DND-41 (cell line): ENCODE measurements at regions not wholly inside any gene's neighbourhood (a gene's known extent, or its start where the extent isn't known, plus 50 kb on each side); places are given as distances from the start of the nearest gene placed in this dataset.

Experiments
- ATAC-seq: fragments of 200-7000 bp; cut with Tn5 transposase; 3 replicates; pipeline ENCODE4 v1.9.1; 2021; ENCODE audit warnings: low read depth; ENCODE audit not compliant: insufficient read depth
- DNase-seq: peaks from one replicate; pipeline ENCODE4 v3.0.0-alpha.2; 2020
- H2AFZ ChIP-seq: 2 replicates; pipeline ENCODE4 v1.6.0; 2012; ENCODE audit warnings: low read depth, low read length
- H3K27ac ChIP-seq: 2 replicates; pipeline ENCODE4 v1.5.1; 2012; ENCODE audit warnings: low read length, inconsistent platforms
- H3K27me3 ChIP-seq: fragments of 200-600 bp; sonication (generic); 2 replicates; pipeline ENCODE4 v1.6.0; 2012; ENCODE audit warnings: low read length, mild to moderate bottlenecking, inconsistent platforms; ENCODE audit not compliant: insufficient read depth, poor library complexity
- H3K36me3 ChIP-seq: 2 replicates; pipeline ENCODE4 v1.5.1; 2012; ENCODE audit warnings: low read length, inconsistent platforms; ENCODE audit not compliant: insufficient read depth
- H3K4me1 ChIP-seq: 2 replicates; pipeline ENCODE4 v1.5.1; 2012; ENCODE audit warnings: mild to moderate bottlenecking, low read length; ENCODE audit not compliant: insufficient read depth
- H3K4me2 ChIP-seq: 2 replicates; pipeline ENCODE4 v1.6.0; 2012; ENCODE audit warnings: mild to moderate bottlenecking, moderate library complexity, low read length, inconsistent platforms; ENCODE audit not compliant: insufficient read depth
- H3K4me3 ChIP-seq, 2 experiments: fragments of 200-600 bp in 1 of 2; shearing (Covaris generic) in 1 of 2; 2 replicates each; pipeline ENCODE4 v1.5.1; 2012 to 2016; ENCODE audit warnings: inconsistent platforms in 2 of 2, low read length in 2 of 2, mild to moderate bottlenecking in 2 of 2, low read depth in 1 of 2, moderate library complexity in 1 of 2
- H3K79me2 ChIP-seq: 2 replicates; pipeline ENCODE4 v1.6.0; 2012; ENCODE audit warnings: low read length, inconsistent platforms; ENCODE audit not compliant: insufficient read depth
- H3K9ac ChIP-seq: 2 replicates; pipeline ENCODE4 v1.6.0; 2012; ENCODE audit warnings: low read depth, mild to moderate bottlenecking, inconsistent platforms, low read length, moderate library complexity
- H3K9me3 ChIP-seq: 2 replicates; pipeline ENCODE4 v1.5.1; 2012; ENCODE audit warnings: low read length, moderate library complexity, mild to moderate bottlenecking, inconsistent platforms; ENCODE audit not compliant: insufficient read depth, severe bottlenecking
- H4K20me1 ChIP-seq: 2 replicates; pipeline ENCODE4 v1.6.0; 2012; ENCODE audit warnings: low read length; ENCODE audit not compliant: insufficient read depth
- EZH2 ChIP-seq: IDR thresholded peaks from 3 replicates; pipeline ENCODE4 v1.6.1; 2012; ENCODE audit warnings: borderline replicate concordance, low read depth, mild to moderate bottlenecking, moderate library complexity, low read length, inconsistent platforms; ENCODE audit not compliant: severe bottlenecking
- TF ChIP-seq, protein P1 (sequence below): IDR thresholded peaks from 2 replicates; pipeline ENCODE4 v1.5.1; 2012; ENCODE audit warnings: borderline replicate concordance, low read length, moderate library complexity, mild to moderate bottlenecking; ENCODE audit not compliant: poor library complexity, severe bottlenecking; ENCODE audit errors: extremely low read depth

GRCh38 chr2:204315236-204315662, 230.0 kb upstream of the PARD3B start:
- no peaks in the 10 kb centered on the region for H4K20me1 ChIP-seq
- H3K36me3 ChIP-seq, result no peaks in the 10 kb centered on the region
- no peak overlapping the region for H3K9ac ChIP-seq
- TF ChIP-seq, protein P1, sequence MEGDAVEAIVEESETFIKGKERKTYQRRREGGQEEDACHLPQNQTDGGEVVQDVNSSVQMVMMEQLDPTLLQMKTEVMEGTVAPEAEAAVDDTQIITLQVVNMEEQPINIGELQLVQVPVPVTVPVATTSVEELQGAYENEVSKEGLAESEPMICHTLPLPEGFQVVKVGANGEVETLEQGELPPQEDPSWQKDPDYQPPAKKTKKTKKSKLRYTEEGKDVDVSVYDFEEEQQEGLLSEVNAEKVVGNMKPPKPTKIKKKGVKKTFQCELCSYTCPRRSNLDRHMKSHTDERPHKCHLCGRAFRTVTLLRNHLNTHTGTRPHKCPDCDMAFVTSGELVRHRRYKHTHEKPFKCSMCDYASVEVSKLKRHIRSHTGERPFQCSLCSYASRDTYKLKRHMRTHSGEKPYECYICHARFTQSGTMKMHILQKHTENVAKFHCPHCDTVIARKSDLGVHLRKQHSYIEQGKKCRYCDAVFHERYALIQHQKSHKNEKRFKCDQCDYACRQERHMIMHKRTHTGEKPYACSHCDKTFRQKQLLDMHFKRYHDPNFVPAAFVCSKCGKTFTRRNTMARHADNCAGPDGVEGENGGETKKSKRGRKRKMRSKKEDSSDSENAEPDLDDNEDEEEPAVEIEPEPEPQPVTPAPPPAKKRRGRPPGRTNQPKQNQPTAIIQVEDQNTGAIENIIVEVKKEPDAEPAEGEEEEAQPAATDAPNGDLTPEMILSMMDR, result no peak
- no peak for TF ChIP-seq EZH2
- ATAC-seq (no peak), DNase-seq (no peak)
- H3K4me1 ChIP-seq, result no peaks in the 10 kb centered on the region
- no peak overlapping the region for H3K4me3 ChIP-seq
- H3K27me3 ChIP-seq, result peaks cover 24% of the 10 kb centered on the region
- no peaks in the 10 kb centered on the region for H3K79me2 ChIP-seq
- H3K27ac ChIP-seq, result no peak overlapping the region
- H2AFZ ChIP-seq, result no peak overlapping the region
- H3K9me3 ChIP-seq, result no peaks in the 10 kb centered on the region
- no peak overlapping the region for H3K4me2 ChIP-seq

DNA sequence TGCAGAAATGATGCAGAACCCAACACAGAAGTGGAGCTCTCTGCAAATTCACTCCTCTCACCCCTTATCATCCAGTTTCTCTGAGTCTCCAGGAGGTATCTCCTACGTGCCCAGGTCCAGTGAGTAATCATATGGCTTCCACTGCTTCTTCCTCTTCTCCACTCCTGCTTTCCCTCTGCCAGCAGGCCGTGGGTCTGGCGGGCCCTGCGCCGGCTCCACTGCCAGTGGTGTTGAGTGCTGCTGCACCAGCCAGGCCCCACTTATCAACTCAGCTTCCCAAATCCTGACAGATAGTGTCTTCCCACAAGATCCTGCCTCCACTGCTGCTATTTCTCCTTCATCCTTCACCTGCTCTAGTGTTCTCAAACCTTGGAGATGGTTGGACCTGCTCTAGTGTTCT, 227.6 kb upstream of the PARD3B start:
- Histone ChIP-seq H3K4me3 (no peak overlapping the region), H3K9me3 (no peaks in the 10 kb centered on the region), H3K79me2 (no peaks in the 10 kb centered on the region), H3K27me3 (peaks cover 19% of the 10 kb centered on the region), H4K20me1 (no peaks in the 10 kb centered on the region), H3K36me3 (no peaks in the 10 kb centered on the region), H3K27ac (no peak overlapping the region), H3K9ac (no peak overlapping the region), H2AFZ (no peak overlapping the region), H3K4me1 (no peaks in the 10 kb centered on the region), H3K4me2 (no peak overlapping the region)
- ATAC-seq (no peak), DNase-seq (no peak)
- TF ChIP-seq, protein P1, result no peak
- TF ChIP-seq EZH2, result no peak

DNA sequence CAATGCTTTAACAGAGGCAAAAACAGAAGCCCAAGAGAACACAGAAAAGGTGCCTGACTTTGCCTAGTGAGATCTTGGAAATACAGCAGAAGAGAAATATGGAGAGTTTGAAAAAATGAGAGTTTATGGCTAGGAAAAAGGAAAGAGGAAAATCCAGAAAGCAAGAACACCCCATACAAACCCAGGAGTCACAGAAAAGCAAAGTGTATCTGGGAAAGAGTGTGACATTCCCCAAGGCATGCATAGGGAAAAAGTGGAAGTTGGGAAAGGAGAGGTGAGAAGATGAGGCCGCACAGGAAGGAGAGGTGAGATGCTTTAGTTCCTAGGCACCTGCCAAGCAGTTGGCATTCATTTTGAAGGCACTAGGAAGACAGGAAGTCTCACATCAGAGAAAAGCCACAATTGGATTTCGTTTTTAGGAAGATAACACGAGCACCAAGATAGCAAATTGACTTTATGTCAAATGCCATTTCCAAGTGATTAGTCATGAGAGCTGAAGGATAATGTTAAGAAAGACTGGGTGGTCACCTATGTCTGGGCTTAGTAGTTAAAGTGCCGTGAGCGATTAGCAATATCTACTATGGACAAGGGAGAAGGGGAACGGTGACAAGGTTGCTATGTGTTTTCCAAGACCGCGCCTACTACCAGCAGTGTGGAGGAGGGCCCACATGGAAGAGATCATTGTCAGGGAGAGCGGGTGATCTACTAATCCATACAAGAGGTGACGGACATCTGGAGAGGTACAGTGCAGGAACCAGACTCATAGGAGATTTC, 224.1 kb upstream of the PARD3B start:
- no peaks in the 10 kb centered on the region for H3K36me3 ChIP-seq
- peaks cover 8% of the 10 kb centered on the region for H3K27me3 ChIP-seq
- ATAC-seq (no peak), DNase-seq (no peak)
- H2AFZ ChIP-seq, result no peak overlapping the region
- no peaks in the 10 kb centered on the region for H3K79me2 ChIP-seq
- no peaks in the 10 kb centered on the region for H4K20me1 ChIP-seq
- H3K27ac ChIP-seq, result no peak overlapping the region
- no peak overlapping the region for H3K9ac ChIP-seq
- no peak overlapping the region for H3K4me3 ChIP-seq
- no peaks in the 10 kb centered on the region for H3K4me1 ChIP-seq
- H3K9me3 ChIP-seq, result no peaks in the 10 kb centered on the region
- H3K4me2 ChIP-seq, result no peak overlapping the region
- TF ChIP-seq, protein P1, result no peak
